Mesodermal cell (in vitro differentiated cells): ENCODE measurements at regions not wholly inside any gene's neighbourhood (a gene's known extent, or its start where the extent isn't known, plus 50 kb on each side); places are given as distances from the start of the nearest gene placed in this dataset.

Source experiments
- H3K27ac ChIP-seq: 2 replicates; pipeline ENCODE4 v1.7.0; 2013; ENCODE audit warnings: mild to moderate bottlenecking, low read depth, low read length, moderate library complexity; ENCODE audit not compliant: severe bottlenecking
- H3K36me3 ChIP-seq: 2 replicates; pipeline ENCODE4 v1.7.1; 2013; ENCODE audit warnings: mild to moderate bottlenecking, low read length, moderate library complexity; ENCODE audit not compliant: control insufficient read depth, insufficient read depth
- H3K4me1 ChIP-seq: one replicate; pipeline ENCODE4 v1.7.1; 2013; ENCODE audit warnings: mild to moderate bottlenecking, low read length; ENCODE audit not compliant: insufficient read depth, control insufficient read depth, poor library complexity, severe bottlenecking
- H3K4me3 ChIP-seq: 2 replicates; pipeline ENCODE4 v1.7.0; 2013; ENCODE audit warnings: low read length, control low read depth, mild to moderate bottlenecking; ENCODE audit not compliant: insufficient read depth, poor library complexity, severe bottlenecking; ENCODE audit errors: extremely low read depth
- H3K9me3 ChIP-seq: 2 replicates; pipeline ENCODE4 v1.7.1; 2013; ENCODE audit warnings: mild to moderate bottlenecking, low read length, moderate library complexity; ENCODE audit not compliant: control insufficient read depth
- WGBS, 2 experiments: methylation state at CpG; one replicate each; pipeline ENCODE4 v1.1.5; 2013; ENCODE audit warnings: missing lambda C conversion rate in 2 of 2; ENCODE audit not compliant: insufficient coverage in 2 of 2; 5-methylcytosine and 5-hydroxymethylcytosine counted together

DNA sequence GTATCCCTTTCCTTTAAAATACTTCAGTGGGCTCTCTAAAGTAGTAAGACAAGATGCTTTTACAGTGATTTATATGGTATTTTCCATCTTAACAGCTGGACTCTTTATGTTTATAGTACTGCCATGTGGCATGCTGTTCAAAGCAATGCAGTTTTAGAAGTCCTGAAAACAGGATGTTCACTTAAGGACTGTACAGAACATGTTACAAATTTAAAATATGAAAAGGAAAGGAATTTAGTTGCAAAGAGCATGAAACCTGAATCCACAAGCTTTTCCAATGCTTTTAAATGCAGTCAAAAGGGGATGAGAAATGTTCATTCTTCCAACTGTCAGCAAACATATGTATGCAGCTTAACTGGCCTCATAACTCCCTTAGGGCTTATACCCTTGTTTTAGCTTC is 580.2 kb downstream of the EFNA5 start:
- Histone ChIP-seq H3K36me3 (no peaks in the 10 kb centered on the region), H3K9me3 (peaks cover 14% of the 10 kb centered on the region), H3K4me3 (no peak overlapping the region), H3K4me1 (no peaks in the 10 kb centered on the region), H3K27ac (no peak overlapping the region)

DNA sequence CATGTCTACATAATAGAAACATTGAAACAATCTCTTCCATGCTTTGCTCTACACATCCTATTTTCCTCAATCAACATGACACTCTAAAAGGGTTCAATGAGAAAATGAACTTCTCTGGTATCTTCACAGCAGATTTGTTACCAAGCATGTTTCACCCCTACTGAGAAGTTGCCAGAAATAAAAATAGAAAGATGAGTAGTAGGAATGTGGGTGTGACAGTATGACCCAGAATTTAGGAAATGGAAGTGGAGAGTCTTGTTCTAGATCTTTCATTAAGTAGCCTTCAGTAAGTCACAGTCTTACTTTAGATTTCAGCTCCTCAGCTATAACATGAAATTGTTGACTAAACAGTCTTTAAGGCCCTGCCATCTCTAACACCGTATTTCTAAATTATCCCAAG is 581.8 kb downstream of the EFNA5 start:
- WGBS, 2 experiments: 100% methylated on average over 1 of the region's 1 CpG; no CpG with 5 or more reads in 1 of the 2 experiments
- H3K36me3 ChIP-seq: no peaks in the 10 kb centered on the region
- H3K4me1 ChIP-seq: no peaks in the 10 kb centered on the region
- H3K9me3 ChIP-seq: peaks cover 6% of the 10 kb centered on the region
- H3K27ac ChIP-seq: no peak overlapping the region
- no peak overlapping the region for H3K4me3 ChIP-seq

DNA sequence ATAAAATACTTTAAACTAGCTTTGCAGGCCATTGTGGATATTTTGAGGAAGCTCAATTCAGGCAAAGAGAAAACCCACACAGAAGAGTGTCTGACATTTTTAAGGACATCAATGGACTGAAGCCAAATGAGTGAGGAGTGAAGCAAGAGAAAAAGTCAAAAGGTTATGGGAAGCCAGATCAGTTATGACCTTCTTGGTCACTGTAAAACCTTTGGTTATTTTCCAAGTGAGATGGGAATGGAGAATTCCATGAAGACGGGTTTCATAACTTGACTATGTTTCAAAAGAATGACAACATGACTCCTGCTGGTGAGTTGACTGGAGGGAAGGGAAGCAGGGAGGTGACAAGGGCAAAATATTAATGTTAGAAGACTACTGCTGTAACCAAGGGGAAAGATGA is 585.2 kb downstream of the EFNA5 start:
- no peaks in the 10 kb centered on the region for H3K9me3 ChIP-seq
- H3K36me3 ChIP-seq: no peaks in the 10 kb centered on the region
- 86 to 87% methylated on average over 1 of the region's 1 CpG for WGBS, 2 experiments
- H3K4me1 ChIP-seq: no peaks in the 10 kb centered on the region
- no peak overlapping the region for H3K4me3 ChIP-seq
- H3K27ac ChIP-seq: no peak overlapping the region

DNA sequence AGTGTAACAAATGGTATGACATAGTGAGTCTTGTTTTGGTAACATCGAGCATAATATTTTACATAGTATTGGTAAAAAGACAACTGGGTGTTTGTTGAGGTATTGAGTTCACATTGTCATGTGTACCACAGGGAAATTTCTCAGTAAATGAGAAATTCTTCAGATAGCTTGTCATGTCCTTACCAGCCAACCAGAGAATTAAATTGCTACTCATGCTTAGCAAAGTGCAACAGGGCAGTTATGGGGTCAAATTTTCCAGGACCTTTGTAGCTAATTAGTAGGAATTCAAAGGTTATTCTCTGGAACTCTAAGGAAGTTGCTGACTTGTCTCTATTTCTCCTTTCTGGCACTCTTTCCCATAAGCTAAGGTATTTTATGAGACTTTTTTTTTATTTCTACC is 595.7 kb downstream of the EFNA5 start:
- 100% methylated on average over 1 of the region's 1 CpG; no CpG with 5 or more reads in 1 of the 2 experiments for WGBS, 2 experiments
- no peaks in the 10 kb centered on the region for H3K4me1 ChIP-seq
- H3K9me3 ChIP-seq: no peaks in the 10 kb centered on the region
- no peaks in the 10 kb centered on the region for H3K36me3 ChIP-seq
- H3K4me3 ChIP-seq: no peak overlapping the region
- no peak overlapping the region for H3K27ac ChIP-seq

DNA sequence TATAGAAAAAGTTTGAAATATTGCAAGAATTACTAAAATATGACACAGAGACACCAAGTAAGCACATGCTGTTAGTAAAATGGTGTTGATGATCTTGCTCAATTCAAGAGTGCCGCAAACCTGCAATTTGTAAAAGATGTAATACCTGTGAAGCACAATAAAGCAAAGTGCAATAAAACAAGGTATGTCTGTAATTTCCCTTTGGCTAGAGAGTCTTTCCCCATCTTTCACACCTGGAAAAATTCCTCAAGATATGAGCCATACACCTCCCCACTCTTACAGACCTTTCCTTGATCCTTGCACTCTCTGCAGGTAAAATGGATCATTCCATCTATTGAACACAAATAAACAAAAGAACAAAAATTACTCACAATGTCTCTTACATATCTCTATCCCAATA is 597.8 kb downstream of the EFNA5 start:
- H3K27ac ChIP-seq: no peak overlapping the region
- 80% methylated on average over 1 of the region's 1 CpG; no CpG with 5 or more reads in 1 of the 2 experiments for WGBS, 2 experiments

DNA sequence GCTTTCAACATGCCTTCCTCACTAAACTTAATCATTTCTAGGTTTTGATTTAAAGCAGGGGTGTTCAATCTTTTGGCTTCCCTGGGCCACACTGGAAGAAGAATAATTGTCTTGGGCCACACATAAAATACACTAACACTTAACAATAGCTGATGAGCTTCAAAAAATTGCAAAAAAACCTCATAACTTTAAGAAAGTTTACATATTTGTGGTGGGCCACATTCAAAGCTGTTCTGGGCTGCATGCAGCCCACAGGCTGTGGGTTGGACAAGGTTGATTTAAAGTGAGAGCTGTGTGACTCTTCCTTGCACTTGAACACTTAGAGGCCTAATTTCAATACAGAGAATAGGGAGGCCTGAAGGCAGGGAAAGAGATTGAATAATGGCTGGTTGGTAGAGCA is 598.3 kb downstream of the EFNA5 start:
- no peaks in the 10 kb centered on the region for H3K4me1 ChIP-seq
- no peak overlapping the region for H3K4me3 ChIP-seq
- H3K27ac ChIP-seq: no peak overlapping the region
- H3K36me3 ChIP-seq: no peaks in the 10 kb centered on the region
- no peaks in the 10 kb centered on the region for H3K9me3 ChIP-seq

More for the DNA sequence above, 597.8 kb downstream of the EFNA5 start:
- Histone ChIP-seq H3K4me1 (no peaks in the 10 kb centered on the region), H3K4me3 (no peak overlapping the region), H3K9me3 (no peaks in the 10 kb centered on the region), H3K36me3 (no peaks in the 10 kb centered on the region)

DNA sequence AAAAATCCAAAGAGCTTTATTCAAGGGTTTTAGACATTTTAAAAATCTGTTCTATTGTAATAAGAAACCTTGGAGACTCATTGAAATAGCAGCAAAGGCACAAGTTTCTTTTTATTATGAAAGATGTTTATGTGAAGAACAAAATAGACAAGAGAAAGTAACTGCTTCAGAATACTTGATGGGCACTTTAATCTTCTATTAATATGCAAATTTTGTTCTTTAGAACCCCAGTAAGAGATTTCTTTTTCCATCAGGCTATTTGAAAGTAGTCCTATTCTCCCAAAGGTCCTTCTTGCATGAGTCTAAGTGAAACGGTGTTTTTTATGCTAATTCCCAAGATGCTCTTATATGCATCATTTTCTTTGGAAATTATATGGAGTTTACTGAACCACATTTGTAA is 602.0 kb downstream of the EFNA5 start:
- Histone ChIP-seq H3K4me3 (no peak overlapping the region), H3K27ac (no peak overlapping the region), H3K36me3 (no peaks in the 10 kb centered on the region), H3K4me1 (no peaks in the 10 kb centered on the region), H3K9me3 (no peaks in the 10 kb centered on the region)
- WGBS, 2 experiments: no CpG with 5 or more reads among the region's 1 CpG

DNA sequence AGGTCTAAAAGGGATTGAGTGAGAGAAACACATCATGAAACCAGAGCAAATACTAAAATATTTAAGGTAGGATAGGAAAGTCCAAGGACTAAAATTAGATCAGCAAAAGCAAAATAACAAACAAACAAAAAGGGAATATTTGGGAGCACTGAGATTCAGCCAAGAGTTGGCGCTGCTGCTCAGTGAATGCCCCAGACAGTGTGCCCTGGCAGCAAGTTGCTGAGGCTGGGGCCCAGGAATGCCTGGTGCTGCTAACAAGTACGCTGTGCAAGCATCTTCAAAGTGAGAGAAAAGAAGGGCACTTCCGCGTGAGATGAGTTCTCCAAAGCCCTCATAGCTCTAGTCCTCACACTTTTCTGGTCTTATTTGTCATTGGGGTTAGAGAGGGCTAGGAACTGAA is 603.3 kb downstream of the EFNA5 start:
- Histone ChIP-seq H3K27ac (no peak overlapping the region), H3K4me1 (no peaks in the 10 kb centered on the region), H3K36me3 (no peaks in the 10 kb centered on the region), H3K4me3 (no peak overlapping the region), H3K9me3 (no peaks in the 10 kb centered on the region)
- 58 to 80% methylated on average over 1 to 4 of the region's 4 CpGs for WGBS, 2 experiments

DNA sequence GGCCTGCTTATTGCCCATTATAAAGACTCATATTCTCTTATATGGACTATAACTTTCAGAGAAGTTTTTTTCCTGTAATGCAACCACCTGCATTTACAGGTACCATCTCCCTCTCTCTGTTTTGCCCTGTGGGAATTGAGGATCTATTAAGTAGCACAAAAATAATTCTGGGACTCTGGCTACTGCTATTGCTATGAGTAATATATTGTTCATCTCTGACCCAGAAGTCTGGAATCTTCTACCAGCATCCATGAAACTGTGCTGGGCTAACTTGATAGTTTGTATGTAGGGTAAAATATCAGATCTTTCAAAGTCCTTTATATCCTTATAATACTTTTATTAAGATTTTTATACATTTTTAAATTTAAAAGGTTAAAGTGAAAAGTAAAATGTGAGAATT is 607.2 kb downstream of the EFNA5 start:
- no peaks in the 10 kb centered on the region for H3K36me3 ChIP-seq
- H3K4me1 ChIP-seq: no peaks in the 10 kb centered on the region
- H3K9me3 ChIP-seq: no peaks in the 10 kb centered on the region
- no peak overlapping the region for H3K4me3 ChIP-seq
- H3K27ac ChIP-seq: no peak overlapping the region

DNA sequence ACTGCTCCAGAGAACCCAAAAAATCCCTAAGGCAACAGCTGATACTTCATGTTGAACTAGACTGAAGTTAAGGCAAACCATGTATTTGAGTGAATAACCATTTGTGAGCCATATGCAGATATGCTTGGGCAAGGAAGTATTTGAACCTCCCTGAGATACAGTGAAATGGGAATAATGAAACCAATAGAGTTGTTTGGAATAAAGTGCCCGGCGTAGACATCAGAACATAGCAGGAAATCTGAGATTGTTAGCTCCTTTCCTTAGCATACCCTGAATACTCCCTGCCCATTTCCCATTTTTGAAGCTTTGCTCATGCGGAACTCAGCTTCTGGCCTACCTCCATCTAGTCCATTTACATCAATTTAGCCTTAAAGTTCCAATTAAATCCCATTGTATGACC is 611.9 kb downstream of the EFNA5 start:
- Histone ChIP-seq H3K4me3 (no peak overlapping the region), H3K27ac (no peak overlapping the region), H3K36me3 (no peaks in the 10 kb centered on the region), H3K4me1 (no peaks in the 10 kb centered on the region), H3K9me3 (no peaks in the 10 kb centered on the region)
- WGBS, 2 experiments: 88 to 89% methylated on average over 1 to 3 of the region's 3 CpGs

DNA sequence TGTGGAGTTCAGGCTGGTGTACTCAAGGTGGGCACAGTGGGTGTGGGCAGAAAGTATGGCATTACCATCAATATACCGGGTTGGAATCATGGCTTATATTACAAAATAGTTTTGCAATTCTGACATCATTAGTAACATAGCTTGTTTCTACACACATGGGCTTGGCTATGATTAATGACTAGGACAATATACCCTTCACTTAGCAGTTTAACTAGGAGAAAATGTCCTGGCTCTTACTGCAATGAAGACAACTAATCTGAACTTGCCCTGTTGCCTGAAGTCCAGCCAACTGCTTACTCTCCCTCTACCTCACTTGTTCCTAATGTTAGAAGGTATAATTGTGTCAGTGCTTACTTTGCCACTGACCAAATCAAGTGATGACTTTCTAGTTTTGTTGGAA is 612.5 kb downstream of the EFNA5 start:
- Histone ChIP-seq H3K9me3 (no peaks in the 10 kb centered on the region), H3K4me3 (no peak overlapping the region), H3K4me1 (no peaks in the 10 kb centered on the region), H3K27ac (no peak overlapping the region), H3K36me3 (no peaks in the 10 kb centered on the region)
- WGBS, 2 experiments: no CpG with 5 or more reads among the region's 1 CpG

DNA sequence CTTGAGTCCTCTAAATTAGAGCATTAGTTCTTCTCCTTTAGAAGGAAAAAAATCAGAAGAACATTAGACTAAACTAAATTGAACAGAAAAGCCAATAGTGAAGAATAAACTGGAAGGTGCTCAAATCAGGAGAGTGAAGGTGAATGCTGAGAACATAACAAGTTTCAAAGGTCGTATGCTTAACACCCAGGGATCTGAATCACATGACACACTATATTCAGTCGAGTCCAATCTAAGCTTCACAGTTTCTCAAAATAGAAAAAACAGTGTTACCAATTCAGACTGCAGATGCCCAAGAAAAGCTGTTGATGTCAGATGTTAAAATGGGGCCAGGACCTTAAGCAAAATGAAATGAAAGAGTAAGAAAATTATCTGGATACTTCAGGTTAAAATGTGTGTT is 614.5 kb downstream of the EFNA5 start:
- Histone ChIP-seq H3K4me1 (no peaks in the 10 kb centered on the region), H3K27ac (no peak overlapping the region), H3K36me3 (no peaks in the 10 kb centered on the region), H3K4me3 (no peak overlapping the region), H3K9me3 (no peaks in the 10 kb centered on the region)
- WGBS, 2 experiments: no CpG with 5 or more reads among the region's 2 CpGs
